ENCODE measurements at regions not wholly inside any gene's neighbourhood (a gene's known extent, or its start where the extent isn't known, plus 50 kb on each side); places are given as distances from the start of the nearest gene placed in this dataset.
"Not testable (repeated sequence)": the region's sequence is repeated elsewhere in the genome, so short reads cannot be mapped to it uniquely, and the experiment has no call there.

- TF ChIP-seq EZH2, EZH2phosphoT487 (IDR thresholded peaks at IDR 0.05): not testable (repeated sequence)
- TF ChIP-seq, protein P1, sequence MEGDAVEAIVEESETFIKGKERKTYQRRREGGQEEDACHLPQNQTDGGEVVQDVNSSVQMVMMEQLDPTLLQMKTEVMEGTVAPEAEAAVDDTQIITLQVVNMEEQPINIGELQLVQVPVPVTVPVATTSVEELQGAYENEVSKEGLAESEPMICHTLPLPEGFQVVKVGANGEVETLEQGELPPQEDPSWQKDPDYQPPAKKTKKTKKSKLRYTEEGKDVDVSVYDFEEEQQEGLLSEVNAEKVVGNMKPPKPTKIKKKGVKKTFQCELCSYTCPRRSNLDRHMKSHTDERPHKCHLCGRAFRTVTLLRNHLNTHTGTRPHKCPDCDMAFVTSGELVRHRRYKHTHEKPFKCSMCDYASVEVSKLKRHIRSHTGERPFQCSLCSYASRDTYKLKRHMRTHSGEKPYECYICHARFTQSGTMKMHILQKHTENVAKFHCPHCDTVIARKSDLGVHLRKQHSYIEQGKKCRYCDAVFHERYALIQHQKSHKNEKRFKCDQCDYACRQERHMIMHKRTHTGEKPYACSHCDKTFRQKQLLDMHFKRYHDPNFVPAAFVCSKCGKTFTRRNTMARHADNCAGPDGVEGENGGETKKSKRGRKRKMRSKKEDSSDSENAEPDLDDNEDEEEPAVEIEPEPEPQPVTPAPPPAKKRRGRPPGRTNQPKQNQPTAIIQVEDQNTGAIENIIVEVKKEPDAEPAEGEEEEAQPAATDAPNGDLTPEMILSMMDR (IDR thresholded peaks at IDR 0.05), result not testable (repeated sequence)
These were observed 439.0 kb downstream of the SMARCA1 start for GRCh38 chrX:129084291-129084690.
